ENCODE measurements at regions not wholly inside any gene's neighbourhood (a gene's known extent, or its start where the extent isn't known, plus 50 kb on each side); places are given as distances from the start of the nearest gene placed in this dataset.

DNA sequence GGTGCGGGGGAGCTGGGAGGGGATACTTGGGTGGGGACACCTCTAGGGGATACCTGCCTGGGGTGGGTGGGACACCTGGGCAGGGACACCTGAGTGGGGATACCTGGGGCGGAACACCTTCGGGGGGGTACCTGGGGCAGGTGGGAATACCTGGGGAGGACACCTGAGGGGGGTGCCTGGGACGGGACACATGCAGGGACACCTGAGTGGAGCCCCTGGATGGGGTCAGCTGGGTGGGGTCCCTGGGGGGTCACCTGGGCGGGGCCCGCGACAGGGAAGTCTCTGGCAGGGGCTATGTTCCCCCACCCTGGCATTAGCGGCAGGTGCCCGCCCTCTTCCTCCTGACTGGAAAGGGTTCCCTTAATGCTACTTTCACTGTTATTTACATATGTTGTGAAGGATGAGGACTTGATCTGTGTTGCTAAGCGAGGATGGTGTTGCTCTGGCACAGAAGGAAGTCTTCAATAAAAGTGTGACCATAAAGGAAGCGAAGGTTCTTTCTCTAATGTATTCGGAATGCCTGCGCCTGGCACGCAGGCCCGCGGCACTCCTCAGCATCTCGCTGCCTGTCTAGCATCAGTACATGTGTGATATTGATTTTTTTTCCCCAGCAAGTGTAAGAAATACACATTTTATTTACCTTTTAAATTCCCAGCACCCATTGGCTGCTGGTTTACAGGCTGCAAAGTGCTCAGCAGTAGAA, 801.7 kb downstream of the BRD1 start:
- DNase-seq, result no peak

DNA sequence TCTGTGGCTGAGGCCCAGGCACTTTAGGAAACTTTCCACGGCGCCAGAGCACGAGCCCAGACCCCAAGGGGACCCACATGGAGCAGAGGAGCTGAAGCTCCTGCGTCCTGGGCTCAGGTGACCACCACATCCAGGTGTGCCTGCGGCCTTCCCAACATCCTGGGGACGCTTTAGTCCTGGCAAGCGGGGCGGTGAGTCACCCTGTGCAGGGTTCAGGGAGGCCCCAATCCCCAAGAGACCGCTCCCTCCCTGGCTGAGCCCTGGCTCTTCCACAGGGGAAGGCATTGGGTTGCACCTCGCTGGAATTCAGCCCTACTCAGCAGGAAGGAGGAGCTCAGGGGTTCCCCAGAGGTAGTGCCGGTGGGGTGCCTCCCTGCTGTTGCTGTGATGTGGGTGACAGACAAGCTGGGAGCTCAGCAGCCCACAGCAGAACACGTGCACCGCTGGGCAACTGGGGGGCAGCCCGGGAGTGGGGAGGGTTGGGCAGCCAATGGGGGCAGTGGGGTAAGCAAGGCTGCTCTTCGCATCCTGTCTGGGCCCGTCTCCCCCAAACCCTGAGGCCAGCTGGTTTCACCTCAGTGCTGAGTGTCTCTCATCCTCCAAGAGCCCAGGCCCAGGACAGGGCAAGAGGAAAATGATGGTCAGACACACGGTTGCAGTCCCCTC, 802.8 kb downstream of the BRD1 start:
- DNase-seq, result no peak

DNA sequence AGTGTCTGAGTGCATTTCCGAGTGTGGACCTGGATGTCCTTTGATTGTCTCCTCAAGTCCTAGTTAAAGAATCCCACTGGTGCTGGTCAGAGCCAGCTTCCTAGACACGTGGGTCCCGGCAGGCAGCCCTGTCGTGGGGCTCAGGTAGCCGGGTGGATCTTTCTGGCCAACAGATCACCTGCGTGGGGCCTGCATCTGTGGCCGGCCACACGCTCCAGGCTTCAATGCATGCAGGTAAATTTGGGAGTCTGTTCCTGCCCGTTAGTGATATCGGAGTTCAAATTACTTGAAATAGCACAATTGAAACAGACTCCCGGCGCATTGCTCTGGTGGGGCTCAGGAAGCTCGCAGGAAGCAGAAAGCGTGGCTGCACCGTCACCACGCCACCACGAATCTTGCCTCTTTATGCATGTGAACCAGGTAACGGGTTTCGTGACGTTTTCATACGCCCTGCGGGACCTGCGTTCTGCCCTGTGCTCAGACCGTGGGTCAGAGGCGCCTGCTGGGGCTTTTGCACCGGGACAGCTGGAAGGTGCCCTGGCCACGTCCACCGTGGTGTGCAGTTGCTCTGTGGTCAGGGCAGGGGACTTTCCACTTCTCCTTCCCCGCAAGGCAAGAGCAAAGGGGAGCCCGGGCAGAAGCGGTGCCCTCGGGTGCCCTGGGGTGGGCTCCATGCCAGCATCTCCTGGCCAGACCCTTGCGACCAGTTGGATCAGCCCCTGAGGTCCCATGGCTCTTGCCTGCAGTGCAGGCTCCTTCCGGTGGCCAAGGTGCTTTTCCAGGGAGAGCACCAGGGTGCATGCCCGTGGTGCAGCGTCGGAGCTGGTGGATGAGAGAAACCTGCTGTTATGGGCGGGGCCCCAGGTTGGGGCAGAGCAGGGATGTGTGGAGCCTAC, 803.5 kb downstream of the BRD1 start:
- no peak for DNase-seq

- DNase-seq, result no peak
These were observed 804.4 kb downstream of the BRD1 start for GRCh38 chr22:49023161-49023878.

- no peak for DNase-seq
These were observed 804.9 kb downstream of the BRD1 start for GRCh38 chr22:49022816-49023160.

DNA sequence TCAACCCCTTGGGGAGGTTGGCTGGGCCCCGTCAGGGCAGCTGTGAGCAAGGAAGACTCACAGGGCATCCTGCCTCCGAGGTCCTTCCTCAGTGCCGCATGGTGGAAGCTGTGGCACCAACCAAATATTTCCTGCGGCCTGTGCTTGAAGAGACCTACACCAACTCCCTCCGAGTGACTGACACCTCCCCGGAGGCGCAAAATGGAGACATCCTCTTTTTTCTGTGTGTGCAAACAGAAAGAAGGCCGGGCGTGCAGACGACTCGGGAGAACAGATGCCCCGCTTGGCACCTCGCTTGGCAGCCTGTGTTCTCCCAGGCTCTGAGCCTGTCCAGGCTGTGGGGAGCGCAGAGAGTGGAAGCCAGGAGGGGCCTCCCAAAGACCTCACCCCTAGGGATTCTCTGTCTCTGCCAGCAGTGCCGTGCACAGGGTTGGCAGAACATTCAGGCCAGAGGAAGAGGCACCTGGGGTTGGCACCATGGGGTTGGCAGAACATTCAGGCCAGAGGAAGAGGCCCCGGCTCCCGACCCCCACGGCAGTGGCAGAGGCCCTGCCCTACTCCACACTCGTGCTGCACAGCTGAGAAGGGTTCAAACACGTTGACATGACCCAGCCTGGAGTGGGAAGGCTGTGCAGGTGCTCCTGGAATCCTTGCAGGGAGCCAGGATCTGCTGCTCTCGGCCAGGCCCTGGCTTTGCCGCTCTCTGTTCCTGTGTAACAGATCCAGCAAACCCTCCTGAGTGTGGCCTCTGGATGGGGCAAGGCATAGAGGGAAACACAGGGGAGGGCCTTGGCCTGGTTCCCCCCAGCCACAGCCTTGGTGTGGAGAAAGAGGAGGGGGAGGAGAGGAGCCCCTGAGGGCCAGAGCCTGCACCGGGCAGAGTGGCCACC, 805.5 kb downstream of the BRD1 start:
- no peak for DNase-seq

DNA sequence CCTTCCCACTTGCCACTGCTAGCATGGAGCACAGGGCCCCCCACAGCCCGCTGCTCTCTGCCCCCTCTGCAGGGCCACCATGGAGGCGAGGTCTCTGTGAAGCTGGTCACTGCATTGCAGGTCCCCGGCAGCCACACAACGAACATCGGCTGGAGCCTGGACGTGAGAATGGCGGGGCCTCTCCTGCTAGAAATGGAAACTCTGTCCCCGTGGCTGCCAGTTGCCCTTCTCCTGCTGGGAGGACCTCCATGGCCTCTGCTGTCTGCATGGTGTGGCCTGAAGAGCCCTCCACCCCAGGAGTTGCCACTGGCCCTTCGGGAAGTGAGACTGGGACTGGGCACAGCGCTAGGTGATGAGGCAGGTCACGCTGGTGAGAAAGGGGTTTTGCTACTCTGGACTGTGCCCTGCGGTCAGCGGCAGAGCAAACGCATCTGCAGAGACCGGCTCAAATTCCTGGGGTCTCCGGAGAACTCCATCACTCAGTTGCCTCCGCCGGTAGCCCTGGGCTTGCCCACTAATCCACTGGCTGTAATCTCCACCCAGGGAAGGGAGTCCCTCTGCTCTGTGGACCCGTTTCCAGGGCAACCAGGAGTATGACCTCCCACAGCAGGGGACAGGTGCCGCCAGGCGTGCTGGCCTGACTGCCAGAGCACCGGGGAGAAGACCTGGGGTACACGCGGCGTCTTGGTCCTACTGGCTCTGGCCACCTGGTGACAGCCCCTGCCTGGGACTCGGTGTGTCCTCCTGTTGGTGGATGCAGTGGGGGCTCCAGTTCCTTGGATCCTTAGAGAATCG, 806.3 kb downstream of the BRD1 start:
- no peak for DNase-seq

DNA sequence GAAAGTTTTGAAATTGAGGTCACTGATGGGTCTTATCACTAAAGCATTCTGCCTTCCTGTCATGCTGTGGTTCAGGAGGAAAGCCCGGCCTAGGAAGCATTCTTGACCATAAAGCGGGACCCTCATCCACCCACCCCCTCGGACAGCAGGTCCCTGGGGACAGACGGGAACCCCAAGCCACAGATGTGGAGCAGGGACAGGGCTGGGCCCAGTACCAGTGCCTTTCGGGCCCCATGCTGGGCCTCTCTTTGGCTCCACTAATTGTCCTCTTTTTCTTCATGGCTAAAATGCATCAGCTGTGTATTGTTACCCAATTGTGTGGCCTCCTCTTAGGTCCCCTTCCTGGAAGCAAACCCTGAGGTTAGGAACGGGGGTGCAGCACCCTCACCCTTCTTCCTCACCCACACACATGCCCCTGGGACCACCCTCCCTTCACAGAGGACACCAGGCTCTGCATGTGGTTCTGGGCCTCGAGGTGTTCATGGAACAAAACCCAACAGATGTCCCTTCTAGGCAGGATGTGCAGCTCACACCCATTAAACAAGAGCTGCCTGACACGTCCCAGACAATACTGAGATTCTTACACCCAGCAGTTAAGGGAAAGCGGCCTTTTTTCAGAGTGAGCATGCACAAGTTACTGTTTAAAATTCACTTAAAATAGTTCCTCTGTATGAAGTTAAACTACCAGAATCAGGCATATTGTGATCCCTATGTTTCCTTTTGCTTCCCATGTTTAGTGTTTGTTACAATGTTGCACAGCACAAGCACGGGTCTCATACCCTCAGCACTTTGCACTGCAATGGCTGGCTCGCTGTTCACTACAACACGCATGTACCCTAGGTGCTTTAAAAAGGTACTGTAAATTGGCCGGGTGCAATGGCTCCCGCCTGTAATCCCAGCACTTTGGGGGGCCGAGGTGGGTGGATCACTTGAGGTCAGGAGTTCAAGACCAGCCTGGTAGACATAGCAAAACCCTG, 807.6 kb downstream of the BRD1 start:
- no peak for DNase-seq

- no peak for DNase-seq
These were observed 809.1 kb downstream of the BRD1 start for GRCh38 chr22:49018601-49019000.

GRCh38 chr22:49017482-49018329, 810.0 kb downstream of the BRD1 start:
- no peak for DNase-seq

GRCh38 chr22:49016909-49017481, 810.7 kb downstream of the BRD1 start:
- no peak for DNase-seq

GRCh38 chr22:49015993-49016908, 811.4 kb downstream of the BRD1 start:
- no peak for DNase-seq

DNA sequence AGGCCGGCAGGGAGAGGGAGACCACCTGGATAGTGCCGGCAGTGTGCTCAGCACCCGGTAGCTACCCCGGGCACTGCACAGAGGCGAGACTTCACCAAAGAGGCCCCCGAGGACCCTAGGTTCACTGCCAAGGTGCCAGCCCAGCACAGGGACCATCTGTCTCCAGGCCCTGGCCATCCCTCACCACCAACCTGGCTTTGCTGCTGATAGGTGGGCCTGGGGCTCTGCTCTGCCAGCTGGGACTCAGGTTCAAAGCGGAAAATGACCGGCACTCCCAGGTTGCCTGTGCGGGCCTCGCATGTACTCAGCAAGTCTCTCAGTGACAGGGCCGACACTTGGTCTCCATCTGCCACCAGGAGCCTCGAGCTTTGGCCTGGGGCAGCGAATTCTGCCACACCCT, 812.2 kb downstream of the BRD1 start:
- DNase-seq, result no peak

GRCh38 chr22:49014227-49015201, 813.2 kb downstream of the BRD1 start:
- DNase-seq, result no peak

DNA sequence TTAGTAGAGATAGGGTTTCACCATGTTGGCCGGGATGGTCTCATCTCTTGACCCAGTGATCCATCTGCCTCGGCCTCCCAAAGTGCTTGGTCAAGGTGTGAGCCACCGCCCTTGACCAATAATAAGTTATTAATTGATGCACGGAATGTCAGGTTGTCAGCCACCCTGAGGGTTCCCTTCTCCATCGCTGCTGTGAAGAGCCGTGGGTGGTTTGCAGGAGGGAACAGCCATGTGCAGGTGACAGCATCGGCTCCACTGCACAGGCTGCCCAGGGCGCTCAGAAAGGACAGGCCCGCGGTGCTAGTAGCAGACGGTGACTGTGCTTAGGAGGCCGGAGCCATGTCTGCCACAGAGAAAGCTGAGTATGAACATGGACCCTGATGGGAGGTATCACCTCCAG, 814.0 kb downstream of the BRD1 start:
- no peak for DNase-seq

All from skin of body (tissue), 1 donor.